Adrenal gland (tissue), 5 donors: ENCODE measurements at regions not wholly inside any gene's neighbourhood (a gene's known extent, or its start where the extent isn't known, plus 50 kb on each side); places are given as distances from the start of the nearest gene placed in this dataset.

ENCODE experiments used
- POLR2A ChIP-seq, 2 donors: fragments of 450-650 bp; IDR thresholded peaks; one replicate each; pipeline ENCODE4 v1.6.1; 2017; ENCODE audit warnings: antibody characterized with exemption in 2 of 2, mild to moderate bottlenecking in 2 of 2, moderate library complexity in 1 of 2
- TF ChIP-seq, protein P1 (sequence below), 6 experiments: fragments of 450-650 bp in 4 of 6; fragments of 200-600 bp in 2 of 6; sonication (generic) in 1 of 6; IDR thresholded peaks; 1 replicate in 5 of 6; 2 replicates in 1 of 6; pipeline versions ENCODE4 v1.5.1 to v1.8.0; 2016 to 2021; ENCODE audit warnings: antibody characterized with exemption in 6 of 6, mild to moderate bottlenecking in 2 of 6, moderate library complexity in 1 of 6
- donor health status: DM: no; HTN: no; CAD: no.

DNA sequence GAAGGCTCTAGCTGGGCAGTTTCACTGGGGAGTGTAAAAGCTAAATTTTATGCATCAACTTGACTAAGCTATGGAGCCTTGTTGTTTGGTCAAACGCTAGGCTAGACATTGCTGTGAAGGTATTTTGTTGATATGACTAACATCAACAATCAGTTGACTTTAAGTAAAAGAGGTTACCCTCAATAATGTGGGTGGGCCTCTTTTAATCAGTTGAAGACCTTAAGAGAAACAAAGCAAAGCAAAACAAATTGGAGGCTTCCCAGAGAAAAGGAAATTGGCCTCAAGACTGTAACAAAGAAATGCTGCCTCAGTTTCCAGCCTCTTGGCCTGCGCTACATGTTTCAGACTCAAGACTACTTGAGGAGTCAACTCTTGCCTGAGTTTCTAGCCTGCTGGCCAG is 50.0 kb upstream of the TSC22D1 start:
- TF ChIP-seq, protein P1, sequence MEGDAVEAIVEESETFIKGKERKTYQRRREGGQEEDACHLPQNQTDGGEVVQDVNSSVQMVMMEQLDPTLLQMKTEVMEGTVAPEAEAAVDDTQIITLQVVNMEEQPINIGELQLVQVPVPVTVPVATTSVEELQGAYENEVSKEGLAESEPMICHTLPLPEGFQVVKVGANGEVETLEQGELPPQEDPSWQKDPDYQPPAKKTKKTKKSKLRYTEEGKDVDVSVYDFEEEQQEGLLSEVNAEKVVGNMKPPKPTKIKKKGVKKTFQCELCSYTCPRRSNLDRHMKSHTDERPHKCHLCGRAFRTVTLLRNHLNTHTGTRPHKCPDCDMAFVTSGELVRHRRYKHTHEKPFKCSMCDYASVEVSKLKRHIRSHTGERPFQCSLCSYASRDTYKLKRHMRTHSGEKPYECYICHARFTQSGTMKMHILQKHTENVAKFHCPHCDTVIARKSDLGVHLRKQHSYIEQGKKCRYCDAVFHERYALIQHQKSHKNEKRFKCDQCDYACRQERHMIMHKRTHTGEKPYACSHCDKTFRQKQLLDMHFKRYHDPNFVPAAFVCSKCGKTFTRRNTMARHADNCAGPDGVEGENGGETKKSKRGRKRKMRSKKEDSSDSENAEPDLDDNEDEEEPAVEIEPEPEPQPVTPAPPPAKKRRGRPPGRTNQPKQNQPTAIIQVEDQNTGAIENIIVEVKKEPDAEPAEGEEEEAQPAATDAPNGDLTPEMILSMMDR (IDR thresholded peaks at IDR 0.05), result no peak
- TF ChIP-seq POLR2A (IDR thresholded peaks at IDR 0.05), result no peak
